GM19035 (cell line): ENCODE measurements at regions not wholly inside any gene's neighbourhood (a gene's known extent, or its start where the extent isn't known, plus 50 kb on each side); places are given as distances from the start of the nearest gene placed in this dataset.

Experiments
- ATAC-seq: cut with Tn5 transposase; IDR thresholded peaks from one replicate; pipeline ENCODE4 v1.9.1; 2021; ENCODE audit not compliant: unreplicated experiment

DNA sequence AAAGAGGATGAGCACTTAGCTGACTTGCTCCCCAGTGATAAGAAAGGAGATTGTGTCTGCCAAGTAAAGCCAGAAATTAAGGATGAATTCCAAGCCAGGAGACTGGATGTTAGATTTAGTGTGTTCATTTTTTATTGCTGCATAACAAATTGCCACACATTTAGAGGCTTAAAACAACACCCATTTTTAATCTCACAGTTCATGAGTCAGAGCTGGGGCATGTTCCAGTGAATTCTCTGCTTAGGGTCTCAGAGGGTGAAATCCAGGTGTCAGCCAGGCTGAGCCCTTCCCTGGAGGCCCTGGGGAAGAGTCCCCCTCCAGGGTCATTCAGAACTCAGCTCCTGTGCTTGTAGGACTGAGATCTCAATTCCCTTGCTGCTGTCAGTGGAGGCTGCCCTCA lies 352.8 kb downstream of the BUD13 start:
- no peak for ATAC-seq

DNA sequence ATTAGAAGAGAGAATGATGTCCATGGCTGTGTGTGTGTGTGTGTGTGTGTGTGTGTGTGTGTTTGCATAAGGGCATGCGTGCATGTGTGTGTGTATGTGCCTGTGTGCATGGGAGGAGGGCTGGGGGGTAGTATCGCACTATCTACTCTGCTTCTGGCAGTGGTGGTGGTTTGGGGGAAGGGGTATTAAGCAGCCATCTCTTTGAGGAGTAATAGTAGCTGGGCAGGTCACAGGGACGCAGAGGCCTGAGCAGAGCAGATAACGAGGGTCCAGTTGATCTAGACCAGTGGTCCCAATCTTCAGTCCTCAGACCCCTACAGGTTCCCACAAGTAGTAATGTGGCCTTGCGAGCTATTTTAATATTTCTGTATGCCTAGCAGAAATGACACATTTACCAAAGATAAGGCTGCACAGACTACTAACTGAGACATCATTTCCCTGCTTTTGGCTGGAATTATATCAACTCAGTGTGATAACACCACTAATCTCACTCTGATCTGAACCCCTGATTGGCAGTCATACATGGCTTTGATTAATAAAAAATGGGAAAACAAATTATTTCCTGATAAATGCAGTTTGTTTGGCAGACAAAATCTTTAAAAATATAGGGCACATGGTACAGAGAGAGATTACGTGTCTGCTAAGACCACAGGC lies 354.3 kb downstream of the BUD13 start:
- ATAC-seq = no peak

DNA sequence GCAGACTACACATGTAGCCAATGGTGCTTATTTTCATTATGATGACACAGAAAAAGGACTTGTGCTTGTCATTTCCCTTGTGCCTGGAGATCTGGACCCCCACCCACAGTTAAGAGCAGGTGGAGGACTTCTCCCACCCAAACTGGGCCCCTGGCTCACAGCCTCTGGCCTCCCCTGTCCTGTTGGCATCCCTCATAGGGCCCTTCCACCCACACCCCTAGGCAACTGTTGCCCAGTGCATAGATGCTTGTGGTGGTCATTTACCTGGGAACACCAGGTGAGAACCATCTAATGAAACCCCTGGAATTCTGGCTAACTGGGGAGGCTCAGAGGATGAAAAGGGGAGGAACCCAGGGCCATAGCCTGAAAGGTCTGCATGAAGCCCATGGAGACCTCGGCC lies 355.9 kb downstream of the BUD13 start:
- no peak for ATAC-seq

DNA sequence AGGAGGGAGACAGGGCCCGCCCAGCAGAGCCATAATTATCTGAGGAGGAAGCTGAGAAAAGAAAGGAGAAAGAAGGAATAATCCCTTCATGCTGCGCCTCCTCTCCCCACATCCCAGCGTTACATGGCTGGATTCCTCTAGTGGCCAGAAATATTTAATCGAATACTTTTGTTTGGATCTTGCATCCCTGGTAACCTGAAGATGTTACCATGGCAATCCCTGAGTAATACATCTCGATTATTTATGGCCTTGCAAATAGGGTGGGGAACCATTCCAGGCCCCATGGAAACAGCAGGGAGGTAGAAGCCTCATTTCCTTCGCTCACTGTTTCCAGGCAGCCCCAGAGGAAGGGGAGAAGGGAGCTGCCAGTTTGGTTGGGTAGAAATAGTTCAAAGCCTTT lies 357.7 kb downstream of the BUD13 start:
- ATAC-seq = no peak

DNA sequence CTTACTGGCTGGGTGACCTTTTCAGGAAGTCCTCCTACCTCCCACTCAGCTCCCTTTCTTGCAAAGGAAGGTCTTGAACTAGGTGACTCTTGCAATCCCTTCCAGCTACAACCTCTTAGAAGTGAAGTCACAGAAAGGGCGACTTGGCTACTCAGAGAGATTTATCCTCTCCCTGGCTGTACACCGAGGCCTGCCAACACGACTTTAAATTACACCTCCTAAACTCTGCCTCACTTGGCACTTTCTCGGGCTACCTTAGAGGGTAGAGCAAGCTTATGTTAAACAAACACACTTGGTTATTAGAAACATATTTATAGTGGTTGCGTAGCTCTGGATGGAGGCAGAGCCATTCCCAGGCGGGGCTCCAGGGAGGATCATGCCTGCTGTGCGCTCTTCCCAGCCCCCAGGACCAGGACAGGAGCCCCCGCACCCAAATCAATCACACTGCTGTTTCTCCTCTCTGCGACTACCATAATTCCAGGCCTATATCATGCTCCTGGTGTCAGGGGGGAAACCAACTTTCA lies 358.4 kb downstream of the BUD13 start:
- ATAC-seq = no peak

DNA sequence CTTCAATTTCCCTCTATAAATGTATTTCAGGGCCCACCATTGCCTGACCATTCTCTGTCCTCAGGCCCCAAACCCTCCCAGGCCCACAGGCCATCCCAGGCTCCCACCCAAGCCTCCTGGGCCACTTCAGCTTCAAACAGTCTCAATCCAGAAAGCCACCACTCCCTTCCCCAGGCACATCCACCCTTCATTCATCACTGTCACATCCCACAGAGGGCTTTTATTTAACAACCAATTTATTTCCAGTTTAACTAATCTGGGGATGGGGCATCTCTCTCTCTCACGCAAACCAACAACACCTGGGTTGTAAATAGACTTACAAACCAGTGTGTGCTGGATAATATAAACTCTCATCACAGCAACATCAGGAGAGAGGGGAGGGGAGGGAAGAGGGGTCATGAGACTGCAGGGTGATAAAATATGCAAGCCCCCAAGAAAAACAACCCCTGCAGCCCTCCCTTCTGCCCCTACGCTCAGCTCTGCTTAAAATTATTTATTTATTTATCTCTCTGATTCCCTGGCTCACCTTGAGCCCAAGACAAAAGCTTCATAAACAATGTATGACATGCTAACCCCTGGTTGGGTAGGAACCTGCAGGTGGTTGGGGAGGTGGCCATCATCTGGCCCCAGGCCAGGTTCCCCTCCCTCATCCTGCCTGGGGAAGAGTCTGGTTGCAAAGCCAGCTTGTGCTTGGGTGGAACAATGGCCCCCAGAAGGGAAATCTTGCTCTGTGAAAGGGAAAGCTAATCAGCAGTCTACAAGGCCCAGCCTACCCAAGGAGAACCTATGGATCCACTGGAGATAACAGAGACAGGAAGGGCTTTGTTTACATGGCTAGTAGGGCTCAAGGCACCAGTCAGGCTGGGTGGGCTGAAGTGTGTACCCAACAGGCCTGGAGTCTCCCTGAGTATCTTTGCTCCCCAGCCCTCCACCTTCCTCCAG lies 359.2 kb downstream of the BUD13 start:
- ATAC-seq = no peak

DNA sequence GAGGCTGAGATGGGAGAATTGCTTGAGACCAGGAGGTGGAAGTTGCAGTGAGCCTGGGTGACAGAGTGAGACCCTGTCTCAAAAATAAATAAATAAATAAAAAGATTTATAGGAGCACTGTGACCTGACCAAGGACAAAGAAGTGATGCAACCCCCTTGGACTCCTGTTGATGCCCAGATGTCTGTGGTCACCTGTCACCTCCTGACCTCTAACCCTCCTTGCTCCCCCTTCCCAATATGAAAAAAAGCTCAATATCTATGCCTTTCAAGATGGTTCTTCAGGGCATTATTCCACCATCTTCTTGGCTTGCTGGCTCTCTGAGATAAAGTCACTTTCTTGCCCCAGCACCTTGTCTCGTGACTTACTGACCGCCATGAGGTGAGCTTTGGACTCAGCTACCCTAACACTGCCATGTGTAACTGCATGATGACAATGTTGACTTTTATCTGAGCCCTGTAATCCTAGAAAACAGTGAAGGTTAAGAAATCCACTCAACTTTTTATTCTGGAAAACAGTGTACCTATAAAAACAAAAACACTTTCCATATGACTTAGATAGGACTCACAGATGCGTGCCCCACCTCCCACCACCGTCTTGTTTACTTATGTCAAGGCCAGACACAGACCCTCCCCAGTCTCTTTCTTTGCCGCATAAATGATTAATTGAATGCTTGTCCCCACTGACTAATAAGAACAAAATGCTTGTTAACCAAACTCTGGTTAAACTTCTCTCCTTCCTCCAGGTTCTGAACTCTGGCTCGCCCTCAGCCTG lies 360.5 kb downstream of the BUD13 start:
- ATAC-seq = no peak

DNA sequence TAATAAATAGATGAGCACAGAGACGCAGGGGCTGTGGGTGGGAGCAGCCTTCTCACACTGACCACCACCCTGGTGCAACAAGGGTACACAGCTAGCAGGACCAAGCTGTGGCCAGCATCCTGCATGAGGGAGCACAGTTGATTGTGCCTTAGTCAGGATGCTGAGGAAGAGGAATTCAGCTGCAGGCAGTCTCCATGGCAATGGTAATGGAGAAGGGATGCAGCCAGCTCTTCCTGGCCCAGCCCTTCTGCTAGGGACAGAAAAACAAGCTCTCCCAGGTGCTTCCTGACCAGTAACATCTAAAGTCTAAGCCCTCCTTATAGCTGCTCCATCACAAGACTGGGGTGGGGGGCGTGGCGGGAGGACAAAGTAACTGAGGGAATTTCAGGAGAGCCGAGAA lies 363.5 kb downstream of the BUD13 start:
- ATAC-seq = no peak

DNA sequence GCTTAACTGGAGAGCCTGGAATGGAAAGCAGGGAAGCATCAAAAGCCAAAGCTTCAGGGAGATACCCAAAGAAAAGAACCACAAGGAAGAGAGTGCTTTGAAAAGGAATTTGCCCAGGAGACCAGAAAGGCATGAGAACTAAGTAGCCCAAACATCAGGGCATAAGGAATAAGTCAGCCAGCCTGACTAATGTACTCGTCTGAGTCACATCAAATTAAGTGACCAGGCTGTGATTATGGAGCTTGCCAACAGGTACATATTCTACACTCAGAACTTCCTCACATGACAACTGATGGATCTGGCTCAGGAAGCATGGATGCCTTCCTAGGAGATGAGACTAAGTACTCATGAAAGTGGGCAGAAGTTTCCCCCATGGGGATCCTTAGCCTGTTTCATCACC lies 366.7 kb downstream of the BUD13 start:
- ATAC-seq = no peak

DNA sequence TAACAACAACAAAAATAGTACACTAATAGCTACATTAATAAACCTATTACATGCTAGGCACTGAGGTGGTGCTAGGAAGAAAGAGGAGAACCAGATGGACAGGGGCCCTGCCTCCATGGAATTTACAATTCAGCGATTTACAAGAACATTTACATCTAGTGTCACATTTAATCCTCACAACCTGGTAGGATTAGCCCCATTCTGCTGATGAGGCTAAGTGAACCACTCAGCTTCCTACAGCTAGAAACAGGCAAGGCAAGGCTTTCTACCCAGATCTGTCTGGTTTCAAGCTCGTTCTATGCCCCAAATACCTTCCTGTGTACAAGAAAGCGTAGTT lies 368.4 kb downstream of the BUD13 start:
- ATAC-seq = no peak

DNA sequence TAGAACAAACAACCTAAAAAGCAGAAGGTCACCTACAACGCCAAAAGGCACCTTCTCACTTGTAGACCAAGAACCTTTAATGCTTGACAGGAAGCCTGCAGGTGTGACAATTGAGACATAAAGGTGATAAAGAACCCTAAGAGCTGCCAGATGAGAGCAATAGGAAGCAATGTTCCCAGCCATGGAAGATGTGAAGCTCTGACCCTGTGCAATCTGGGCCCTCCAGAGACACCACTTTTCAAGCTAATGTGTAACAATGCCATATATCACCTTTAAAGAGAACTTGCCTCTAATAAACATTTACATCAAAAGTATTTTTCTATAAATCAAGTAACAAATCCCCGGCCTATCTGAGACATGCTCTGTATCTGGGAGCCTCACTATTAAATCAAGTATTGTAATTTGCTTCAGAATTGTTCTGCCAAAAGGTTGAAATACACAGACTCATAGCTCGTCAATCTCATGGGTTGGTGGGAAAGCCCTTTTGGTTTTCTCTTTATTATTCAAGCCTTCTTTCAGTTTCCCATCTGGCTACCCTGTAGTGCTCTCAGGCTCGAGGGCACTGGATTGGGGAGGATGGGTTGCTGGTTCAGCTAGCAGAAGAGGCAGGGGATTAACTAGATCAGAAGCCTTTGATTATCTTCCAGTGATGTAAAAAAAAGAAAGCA lies 368.9 kb downstream of the BUD13 start:
- ATAC-seq = no peak

DNA sequence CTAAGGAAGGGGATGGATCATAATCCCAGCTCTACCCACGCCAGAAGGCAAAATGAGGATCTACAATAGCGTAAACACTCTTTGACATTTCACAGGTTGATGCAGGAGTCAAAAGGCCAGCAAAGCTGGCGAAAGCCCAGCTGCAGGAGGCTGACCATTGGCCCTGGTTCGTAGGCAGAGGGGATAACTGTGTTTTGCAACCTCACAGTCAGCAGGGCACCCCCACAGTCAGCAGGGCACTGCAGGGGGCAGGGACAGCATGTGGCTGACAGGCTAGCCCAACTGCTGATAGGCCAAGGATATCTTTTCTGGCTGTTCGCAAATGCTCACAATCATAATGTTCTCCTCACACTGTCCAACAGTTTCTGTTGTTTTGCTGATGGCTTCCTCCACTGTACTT lies 372.7 kb downstream of the BUD13 start:
- no peak for ATAC-seq

DNA sequence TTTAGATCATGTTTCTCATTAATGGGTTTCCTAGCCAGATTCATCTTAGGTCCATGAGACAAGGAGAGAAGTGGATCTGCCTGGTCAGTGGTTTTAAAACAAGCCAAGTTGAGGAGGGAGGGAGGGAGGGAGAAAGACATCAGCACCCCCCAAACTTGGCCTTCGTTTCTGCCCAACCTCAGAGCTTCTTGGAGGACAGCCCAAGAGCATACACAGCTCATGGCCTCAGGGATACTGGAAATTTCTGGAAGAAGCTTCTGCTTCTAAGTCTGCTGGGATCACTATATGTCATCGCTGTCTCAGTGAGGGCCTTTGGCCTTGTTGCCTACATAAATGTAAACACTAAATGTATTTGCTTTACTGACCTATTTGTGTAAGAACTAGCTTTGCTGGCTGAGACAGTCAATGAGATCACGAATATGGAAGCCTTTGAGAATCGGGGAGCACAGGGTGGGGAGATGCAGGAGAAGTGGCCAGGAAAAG lies 375.1 kb downstream of the BUD13 start:
- no peak for ATAC-seq

DNA sequence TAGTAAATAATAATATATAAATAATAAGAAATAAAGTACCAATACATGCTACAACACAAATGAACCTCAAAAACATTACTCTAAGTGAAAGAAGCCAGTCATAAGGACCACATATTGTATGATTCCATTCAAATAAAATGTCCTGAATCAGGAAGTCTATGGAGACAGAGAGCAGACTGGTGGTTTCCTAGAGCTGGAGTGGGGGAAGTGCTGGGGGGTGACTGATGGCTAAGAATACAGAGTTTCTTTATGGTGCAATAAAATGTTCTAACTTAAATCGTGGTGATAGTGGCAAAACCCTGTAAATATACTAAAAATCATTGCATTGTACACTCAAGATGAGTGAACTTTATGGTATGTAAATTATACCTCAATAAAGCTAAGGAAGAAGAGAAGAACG lies 376.5 kb downstream of the BUD13 start:
- no peak for ATAC-seq

DNA sequence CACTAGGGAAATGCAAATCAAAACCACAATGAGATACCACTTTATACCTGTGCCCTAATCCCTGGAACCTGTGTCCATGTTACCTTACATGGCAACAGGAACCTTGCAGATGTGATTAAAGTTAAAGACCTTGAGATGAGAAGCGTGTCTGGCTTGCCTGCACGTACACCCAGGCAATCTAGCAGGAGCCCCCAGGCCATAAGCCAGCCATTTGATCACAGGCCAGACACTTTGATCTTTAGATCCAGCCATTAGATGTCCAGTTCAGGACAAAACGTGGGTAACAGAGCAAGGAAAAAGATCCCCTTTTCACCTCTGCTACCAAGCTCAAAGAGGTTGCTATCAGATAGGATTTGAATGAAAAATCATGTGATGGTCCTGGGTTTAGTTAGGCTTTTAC lies 378.8 kb downstream of the BUD13 start:
- no peak for ATAC-seq

DNA sequence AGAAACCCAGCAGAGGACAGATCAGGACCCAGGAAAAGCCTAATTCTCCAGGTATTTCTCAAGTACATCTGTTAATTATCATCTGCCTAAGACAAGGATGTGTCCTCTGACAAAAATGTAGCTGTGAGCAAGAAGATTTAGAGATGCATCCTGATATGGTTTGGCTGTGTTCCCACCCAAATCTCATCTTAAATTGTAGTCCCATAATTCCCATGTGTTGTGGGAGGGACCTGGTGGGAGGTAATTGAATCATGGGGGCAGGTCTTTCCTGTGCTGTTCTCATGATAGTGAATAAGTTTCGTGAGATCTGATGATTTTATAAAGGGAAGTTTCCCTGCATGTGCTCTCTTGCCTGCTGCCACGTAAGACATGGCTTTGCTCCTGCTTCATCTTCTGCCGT lies 381.8 kb downstream of the BUD13 start:
- no peak for ATAC-seq

DNA sequence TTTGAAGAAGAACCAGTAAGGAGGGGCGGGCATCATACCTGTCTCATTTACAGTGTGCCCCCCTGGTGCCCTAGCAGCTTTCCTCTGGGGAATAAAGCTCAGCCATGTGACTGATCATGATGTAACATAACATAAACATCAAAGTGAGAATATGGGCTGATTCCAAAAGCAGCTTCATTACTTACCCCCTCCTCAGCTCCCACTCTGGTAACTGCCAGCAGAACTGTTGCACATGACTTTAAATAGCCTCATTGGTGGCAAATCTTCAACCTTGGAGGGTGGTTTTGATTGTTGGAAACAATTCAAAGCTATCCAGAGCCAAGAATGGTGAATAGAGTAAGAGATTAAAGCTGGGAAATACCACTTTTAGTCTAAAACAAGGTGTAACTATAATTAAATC lies 384.6 kb downstream of the BUD13 start:
- ATAC-seq = no peak

DNA sequence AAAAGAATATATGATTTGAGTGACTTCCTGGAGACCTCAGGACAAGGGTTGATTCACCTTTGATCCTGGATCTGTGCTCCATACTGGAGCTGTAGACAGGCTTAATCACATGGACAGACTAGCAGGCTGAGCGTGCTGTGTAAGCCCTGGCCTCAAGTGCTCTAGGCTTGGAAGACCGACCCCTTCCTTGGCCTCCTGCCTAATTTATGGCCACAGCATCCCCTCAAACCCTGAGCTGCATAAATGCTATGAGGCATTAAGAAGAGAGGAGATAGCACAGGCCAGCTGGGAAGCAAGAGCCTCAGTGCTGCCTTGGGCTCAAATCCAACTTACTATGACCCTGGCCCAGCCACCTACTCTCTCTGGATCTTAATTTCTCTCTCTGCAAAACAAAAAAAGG lies 385.1 kb downstream of the BUD13 start:
- no peak for ATAC-seq

DNA sequence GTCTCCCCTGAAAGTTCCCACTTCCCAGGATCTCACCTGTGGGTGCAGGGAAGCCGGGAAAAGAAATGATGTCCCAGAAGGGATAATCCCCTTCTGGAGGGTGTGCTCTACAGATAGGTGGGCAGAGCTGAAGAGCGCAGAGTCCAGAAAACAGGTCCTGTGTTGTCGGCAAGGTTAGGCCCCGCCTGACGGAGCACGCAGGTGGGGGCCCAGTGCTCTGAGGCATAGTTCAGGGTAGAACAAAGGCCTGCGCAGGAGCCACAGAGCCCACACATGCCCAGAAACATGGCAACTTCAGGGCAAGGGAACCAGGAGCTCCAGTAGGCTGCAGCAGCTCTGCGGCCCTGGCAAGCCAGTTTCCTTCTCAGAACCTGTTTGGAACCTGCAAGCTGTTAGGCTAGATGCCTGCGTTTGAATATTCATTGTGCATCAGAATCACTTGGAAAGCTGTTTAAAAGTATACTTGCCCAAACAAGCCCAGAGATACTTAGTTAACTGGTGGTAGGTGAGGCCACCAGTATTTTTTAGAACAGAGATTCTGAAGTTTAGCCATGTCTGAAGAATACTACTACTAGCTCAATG lies 386.6 kb downstream of the BUD13 start:
- no peak for ATAC-seq

DNA sequence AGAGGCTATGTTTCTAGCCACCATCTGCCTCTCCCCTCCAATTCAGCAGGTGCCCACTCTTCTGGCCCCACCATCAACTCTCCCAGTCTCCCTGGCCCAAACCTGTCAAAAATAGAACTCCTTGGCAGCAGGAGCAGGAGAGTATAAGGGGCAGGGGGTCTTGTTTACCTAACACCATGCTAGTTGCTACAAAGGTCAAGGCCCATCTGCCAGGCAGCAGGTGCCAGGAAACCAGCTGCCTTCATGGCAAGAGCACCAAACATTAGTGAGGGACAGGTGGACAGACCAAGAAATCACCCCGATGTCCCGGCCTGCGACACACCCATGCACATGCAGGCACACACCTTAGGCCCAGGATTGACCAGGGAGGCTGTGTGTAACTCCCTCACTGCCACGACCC lies 387.9 kb downstream of the BUD13 start:
- no peak for ATAC-seq

DNA sequence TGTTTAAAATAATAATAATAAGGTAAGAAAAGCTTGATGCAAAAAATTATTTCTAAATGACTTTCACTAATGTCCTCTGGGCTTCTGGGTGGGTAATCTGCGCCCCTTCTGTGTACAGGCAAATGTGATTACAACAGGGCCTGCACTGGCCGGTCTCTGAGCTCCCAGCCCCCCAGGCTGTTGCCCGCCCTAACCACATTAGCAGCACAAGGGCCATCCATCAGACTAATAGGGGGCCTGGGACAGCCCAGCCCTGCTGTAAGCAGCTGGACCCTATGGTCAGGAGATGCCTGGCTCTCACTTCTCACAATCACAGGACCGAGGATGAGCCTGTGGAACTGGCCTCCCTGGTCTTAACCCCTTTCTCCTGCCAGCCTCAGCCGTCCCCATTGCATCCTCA lies 388.4 kb downstream of the BUD13 start:
- no peak for ATAC-seq
